Activated T-cell treated with anti-CD3 and anti-CD28 coated beads for 4 hours (primary cell): ENCODE measurements at regions not wholly inside any gene's neighbourhood (a gene's known extent, or its start where the extent isn't known, plus 50 kb on each side); places are given as distances from the start of the nearest gene placed in this dataset.
"Not testable (repeated sequence)": the region's sequence is repeated elsewhere in the genome, so short reads cannot be mapped to it uniquely, and the experiment has no call there.

Experiments used
- DNase-seq: peaks from one replicate; pipeline ENCODE4 v3.0.0-alpha.2; 2020

- DNase-seq, result no peak
Observed at GRCh38 chr3:6468589-6468988, 392.3 kb upstream of the GRM7 start.

GRCh38 chr3:6471744-6472143 is 389.2 kb upstream of the GRM7 start:
- DNase-seq, result no peak

- not testable (repeated sequence) for DNase-seq
Observed at GRCh38 chr3:6490487-6491327, 370.2 kb upstream of the GRM7 start.

GRCh38 chr3:6491768-6492167 is 369.1 kb upstream of the GRM7 start:
- DNase-seq, result no peak

- no peak for DNase-seq
Observed at GRCh38 chr3:6492306-6492705, 368.6 kb upstream of the GRM7 start.

GRCh38 chr3:6498944-6499343 is 362.0 kb upstream of the GRM7 start:
- DNase-seq, result not testable (repeated sequence)

- DNase-seq, result no peak
Observed at GRCh38 chr3:6504347-6504746, 356.6 kb upstream of the GRM7 start.

GRCh38 chr3:6504834-6505233 is 356.1 kb upstream of the GRM7 start:
- DNase-seq, result no peak

- DNase-seq, result no peak
Observed at GRCh38 chr3:6508410-6508759, 352.5 kb upstream of the GRM7 start.

- no peak for DNase-seq
Observed at GRCh38 chr3:6509576-6509975, 351.3 kb upstream of the GRM7 start.

GRCh38 chr3:6510713-6511112 is 350.2 kb upstream of the GRM7 start:
- DNase-seq, result no peak

GRCh38 chr3:6512172-6512800 is 348.6 kb upstream of the GRM7 start:
- no peak for DNase-seq

- no peak for DNase-seq
Observed at GRCh38 chr3:6516143-6516542, 344.8 kb upstream of the GRM7 start.

GRCh38 chr3:6516694-6517093 is 344.2 kb upstream of the GRM7 start:
- DNase-seq, result no peak

GRCh38 chr3:6518709-6519345 is 342.1 kb upstream of the GRM7 start:
- DNase-seq, result no peak

- no peak for DNase-seq
Observed at GRCh38 chr3:6521369-6522113, 339.4 kb upstream of the GRM7 start.

- DNase-seq, result no peak
Observed at GRCh38 chr3:6522191-6522590, 338.7 kb upstream of the GRM7 start.

- DNase-seq, result no peak
Observed at GRCh38 chr3:6523043-6523442, 337.9 kb upstream of the GRM7 start.

- DNase-seq, result no peak
Observed at GRCh38 chr3:6524479-6524878, 336.4 kb upstream of the GRM7 start.

GRCh38 chr3:6526321-6526720 is 334.6 kb upstream of the GRM7 start:
- DNase-seq, result no peak

- no peak for DNase-seq
Observed at GRCh38 chr3:6526861-6527260, 334.1 kb upstream of the GRM7 start.

GRCh38 chr3:6528951-6529350 is 332.0 kb upstream of the GRM7 start:
- DNase-seq, result no peak

- DNase-seq, result no peak
Observed at GRCh38 chr3:6531153-6531552, 329.8 kb upstream of the GRM7 start.

GRCh38 chr3:6532101-6532500 is 328.8 kb upstream of the GRM7 start:
- DNase-seq, result no peak
